A172 (cell line): ENCODE measurements at regions not wholly inside any gene's neighbourhood (a gene's known extent, or its start where the extent isn't known, plus 50 kb on each side); places are given as distances from the start of the nearest gene placed in this dataset.

Experiments used
- DNase-seq: peaks from one replicate; pipeline ENCODE4 v3.0.0-alpha.2; 2015; ENCODE audit warnings: low spot score

- DNase-seq, result no peak
These were observed 85.3 kb upstream of the CFAP20DC start for GRCh38 chr3:59135096-59135495.

- DNase-seq, result no peak
These were observed 83.5 kb upstream of the CFAP20DC start for GRCh38 chr3:59133311-59133710.

GRCh38 chr3:59131016-59131766 lies 81.4 kb upstream of the CFAP20DC start:
- no peak for DNase-seq

GRCh38 chr3:59128685-59129084 lies 78.9 kb upstream of the CFAP20DC start:
- no peak for DNase-seq

- peak; percentile 93 for DNase-seq
These were observed 77.2 kb upstream of the CFAP20DC start for GRCh38 chr3:59127071-59127470.

- peak; percentile 26 for DNase-seq
These were observed 76.6 kb upstream of the CFAP20DC start for GRCh38 chr3:59126446-59126845.

GRCh38 chr3:59121346-59122144 lies 71.7 kb upstream of the CFAP20DC start:
- DNase-seq, result no peak

GRCh38 chr3:59118928-59119327 lies 69.1 kb upstream of the CFAP20DC start:
- DNase-seq, result no peak

DNA sequence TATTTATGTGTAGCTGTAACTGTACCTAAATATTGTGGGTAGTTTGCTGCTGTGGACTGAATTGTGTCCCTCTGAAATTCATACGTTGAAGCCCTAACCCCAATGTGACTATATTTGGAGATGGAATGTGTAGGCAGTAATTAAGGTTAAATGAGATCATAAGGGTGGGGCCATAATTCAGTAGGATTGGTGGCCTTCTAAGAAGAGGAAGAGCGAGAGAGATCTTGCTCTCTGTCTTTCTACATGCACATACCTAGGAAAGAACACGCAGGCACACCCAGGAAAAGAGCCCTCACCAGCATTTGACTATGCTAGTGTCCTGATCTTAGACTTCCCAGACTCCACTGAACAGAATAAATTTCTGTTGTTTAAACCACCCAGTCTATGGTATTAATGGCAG lies 67.6 kb upstream of the CFAP20DC start:
- DNase-seq, result no peak

DNA sequence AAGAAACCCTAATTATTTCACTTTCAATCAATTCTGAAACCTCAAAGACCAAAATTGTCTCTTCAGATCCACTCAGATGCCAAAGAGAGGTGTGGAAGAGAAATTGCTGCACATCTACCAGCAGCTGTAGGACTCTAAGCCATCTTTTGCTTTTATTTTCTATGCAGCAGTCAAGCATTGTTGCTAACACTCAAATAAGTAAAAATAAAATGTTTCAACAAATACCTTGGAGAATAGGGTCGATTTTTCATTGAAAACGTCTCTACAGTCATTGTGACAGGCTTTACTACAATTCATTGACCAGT lies 66.4 kb upstream of the CFAP20DC start:
- DNase-seq, result no peak

- no peak for DNase-seq
These were observed 65.8 kb upstream of the CFAP20DC start for GRCh38 chr3:59115364-59116232.

DNA sequence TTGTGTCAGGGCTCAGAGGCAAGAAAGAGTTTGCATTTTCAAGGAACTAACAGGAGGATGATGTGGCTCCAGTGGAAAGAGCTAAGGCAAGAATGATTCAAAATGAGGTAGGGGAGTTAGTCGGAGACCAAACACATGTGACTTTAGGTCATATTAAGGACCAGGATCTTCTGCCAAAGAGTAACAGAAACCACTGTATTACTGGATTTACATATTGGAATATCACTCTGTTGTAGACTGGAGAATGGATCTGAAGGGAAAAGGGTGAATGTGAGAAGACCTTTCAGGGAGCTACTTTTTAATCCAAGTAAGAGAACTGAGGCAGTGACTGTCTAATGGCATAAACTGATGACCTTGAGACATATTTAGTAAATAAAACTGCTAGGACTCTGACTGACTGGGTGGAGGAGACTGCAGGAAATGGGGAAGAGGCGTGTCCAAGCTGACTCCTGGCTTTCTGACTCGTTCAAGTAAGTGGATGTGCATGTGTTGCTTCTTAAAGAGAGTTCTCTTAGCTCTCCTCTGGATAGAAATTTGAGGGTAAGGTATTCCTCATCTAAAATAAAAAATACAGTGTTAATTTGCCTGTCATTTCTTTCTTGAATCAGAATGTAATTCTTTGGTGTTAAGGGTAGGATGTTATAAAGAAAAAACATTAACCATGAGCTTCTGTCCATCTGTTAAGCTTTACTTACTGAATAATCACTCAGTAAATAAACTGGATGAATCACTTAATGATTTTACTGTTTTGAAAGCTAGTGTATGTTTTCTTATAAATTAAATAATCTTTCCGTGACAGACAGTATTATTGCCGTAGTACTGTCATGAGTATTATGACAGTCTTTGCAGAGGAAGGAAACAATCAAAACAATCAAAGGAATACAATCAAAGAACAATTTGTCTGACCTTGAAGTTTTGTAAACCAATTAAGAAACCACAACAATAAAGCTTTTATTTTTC lies 58.3 kb upstream of the CFAP20DC start:
- peak; percentile 41 for DNase-seq

DNA sequence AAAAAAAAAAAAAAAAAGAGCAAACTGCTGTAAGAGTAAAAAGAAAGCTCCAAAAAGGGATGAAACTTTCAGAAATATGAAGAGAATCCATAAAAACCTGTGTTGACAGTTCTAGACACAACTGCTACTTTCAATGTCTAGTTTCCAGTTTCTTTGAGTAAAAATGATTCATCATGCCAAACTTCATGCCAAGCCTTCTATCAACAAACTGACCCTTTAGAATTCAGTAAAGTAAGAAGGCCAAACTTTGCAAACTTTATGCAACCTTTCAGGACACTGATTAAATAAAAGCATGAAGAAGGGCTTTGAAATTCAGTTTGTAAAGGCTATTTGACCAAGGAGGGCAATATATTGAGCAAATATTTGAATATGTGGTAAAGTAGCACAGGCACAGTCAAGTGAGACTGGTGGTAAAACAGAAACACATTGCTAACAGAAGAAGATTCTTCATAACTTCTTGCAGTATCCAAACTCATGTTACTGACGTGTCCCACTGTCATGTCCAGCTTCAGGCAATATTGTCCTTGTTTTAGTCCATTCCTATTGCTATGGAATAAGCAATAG lies 56.3 kb upstream of the CFAP20DC start:
- no peak for DNase-seq

- no peak for DNase-seq
These were observed 53.7 kb upstream of the CFAP20DC start for GRCh38 chr3:59103552-59103951.

GRCh38 chr3:59101231-59101736 lies 51.5 kb upstream of the CFAP20DC start:
- peak; percentile 66 for DNase-seq
